HG03571 (cell line): ENCODE measurements at regions not wholly inside any gene's neighbourhood (a gene's known extent, or its start where the extent isn't known, plus 50 kb on each side); places are given as distances from the start of the nearest gene placed in this dataset.

Source experiments
- ATAC-seq: cut with Tn5 transposase; IDR thresholded peaks from one replicate; pipeline ENCODE4 v1.9.1; 2021; ENCODE audit not compliant: unreplicated experiment

- ATAC-seq = no peak
Observed at GRCh38 chrX:43560247-43560946, 95.7 kb upstream of the MAOA start.

GRCh38 chrX:43562372-43562771, 93.7 kb upstream of the MAOA start:
- ATAC-seq = no peak

- ATAC-seq = no peak
Observed at GRCh38 chrX:43564953-43565352, 91.1 kb upstream of the MAOA start.

GRCh38 chrX:43566170-43566569, 89.9 kb upstream of the MAOA start:
- ATAC-seq = no peak

- no peak for ATAC-seq
Observed at GRCh38 chrX:43573441-43574015, 82.6 kb upstream of the MAOA start.

GRCh38 chrX:43580621-43581020, 75.5 kb upstream of the MAOA start:
- ATAC-seq = no peak

- no peak for ATAC-seq
Observed at GRCh38 chrX:43581167-43581566, 74.9 kb upstream of the MAOA start.

GRCh38 chrX:43581888-43582539, 74.1 kb upstream of the MAOA start:
- ATAC-seq = no peak

- ATAC-seq = no peak
Observed at GRCh38 chrX:43582540-43582913, 73.6 kb upstream of the MAOA start.

- no peak for ATAC-seq
Observed at GRCh38 chrX:43585922-43586321, 70.2 kb upstream of the MAOA start.

- ATAC-seq = no peak
Observed at GRCh38 chrX:43586830-43587229, 69.3 kb upstream of the MAOA start.

- no peak for ATAC-seq
Observed at GRCh38 chrX:43589735-43590134, 66.4 kb upstream of the MAOA start.

- no peak for ATAC-seq
Observed at GRCh38 chrX:43590150-43590549, 65.9 kb upstream of the MAOA start.

GRCh38 chrX:43592597-43592996, 63.5 kb upstream of the MAOA start:
- ATAC-seq = no peak

- no peak for ATAC-seq
Observed at GRCh38 chrX:43595931-43596330, 60.2 kb upstream of the MAOA start.

- ATAC-seq = no peak
Observed at GRCh38 chrX:43604753-43605152, 51.3 kb upstream of the MAOA start.

GRCh38 chrX:43605351-43605750, 50.7 kb upstream of the MAOA start:
- ATAC-seq = no peak
